ENCODE measurements at regions not wholly inside any gene's neighbourhood (a gene's known extent, or its start where the extent isn't known, plus 50 kb on each side); places are given as distances from the start of the nearest gene placed in this dataset.

DNA sequence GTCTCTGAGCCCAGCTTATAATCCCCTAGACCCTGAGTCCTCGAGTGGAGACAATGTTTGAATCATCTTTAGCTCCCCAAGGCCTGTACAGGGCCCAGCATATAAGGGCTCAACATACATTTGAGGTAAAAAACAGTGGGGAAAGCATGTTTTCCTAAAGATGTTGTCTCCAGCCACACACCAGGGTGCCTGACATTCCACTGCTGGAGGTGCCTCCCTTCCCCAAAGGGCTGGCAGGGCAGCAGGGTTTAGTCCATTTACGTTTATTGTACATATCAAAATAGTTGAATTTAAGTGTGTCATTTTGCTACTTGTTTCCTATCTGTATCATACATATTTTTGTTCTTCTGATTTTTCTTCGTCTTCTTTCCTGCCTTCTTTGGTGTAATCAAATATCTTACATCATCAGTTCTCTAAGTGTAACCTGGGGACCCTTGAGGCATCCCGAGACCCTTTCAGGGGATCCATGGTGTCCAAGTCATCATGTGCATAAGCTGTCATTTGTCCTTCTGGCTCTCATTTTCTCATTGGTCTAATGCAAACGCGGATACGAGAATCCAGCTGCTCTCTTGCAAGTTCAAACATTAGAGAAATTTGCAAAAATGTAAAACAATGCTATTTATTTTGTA is 101.6 kb downstream of the PDGFA start:
- intact Hi-C loops (cut with micrococcal nuclease; ENCODE audit: unreplicated experiment), result no loop called here
- Mint-ChIP-seq H3K4me1 (ENCODE audit: low read depth, unreplicated experiment) (no peaks in the 10 kb centered on the region), H3K27me3 (ENCODE audit: insufficient read depth, unreplicated experiment) (no peaks in the 10 kb centered on the region), H3K36me3 (ENCODE audit: insufficient read depth, unreplicated experiment) (no peaks in the 10 kb centered on the region), H3K9me3 (ENCODE audit: unreplicated experiment) (peaks cover 12% of the 10 kb centered on the region), H3K27ac (ENCODE audit: unreplicated experiment) (no peak overlapping the region), H3K4me3 (ENCODE audit: unreplicated experiment) (no peak overlapping the region)
- POLR2A ChIA-PET, result no interaction called here
- peak in 1 of 2 experiments; percentile 6 for DNase-seq
- Histone ChIP-seq H3K9me3 (peaks cover 11% of the 10 kb centered on the region; the same call in 1 of the 2 replicates), H3K4me3 (ENCODE audit: low read depth, low read length) (no peak overlapping the region), H3K4me1 (no peaks in the 10 kb centered on the region), H3K27me3 (replicated peaks; ENCODE audit: control insufficient read depth, insufficient read depth, low read length) (no peaks in the 10 kb centered on the region), H3K36me3 (ENCODE audit: control insufficient read depth, insufficient read depth, low read length) (no peaks in the 10 kb centered on the region)
- BruUV-seq (replicated peaks), result no TSS peak
- TF ChIP-seq, protein P1, sequence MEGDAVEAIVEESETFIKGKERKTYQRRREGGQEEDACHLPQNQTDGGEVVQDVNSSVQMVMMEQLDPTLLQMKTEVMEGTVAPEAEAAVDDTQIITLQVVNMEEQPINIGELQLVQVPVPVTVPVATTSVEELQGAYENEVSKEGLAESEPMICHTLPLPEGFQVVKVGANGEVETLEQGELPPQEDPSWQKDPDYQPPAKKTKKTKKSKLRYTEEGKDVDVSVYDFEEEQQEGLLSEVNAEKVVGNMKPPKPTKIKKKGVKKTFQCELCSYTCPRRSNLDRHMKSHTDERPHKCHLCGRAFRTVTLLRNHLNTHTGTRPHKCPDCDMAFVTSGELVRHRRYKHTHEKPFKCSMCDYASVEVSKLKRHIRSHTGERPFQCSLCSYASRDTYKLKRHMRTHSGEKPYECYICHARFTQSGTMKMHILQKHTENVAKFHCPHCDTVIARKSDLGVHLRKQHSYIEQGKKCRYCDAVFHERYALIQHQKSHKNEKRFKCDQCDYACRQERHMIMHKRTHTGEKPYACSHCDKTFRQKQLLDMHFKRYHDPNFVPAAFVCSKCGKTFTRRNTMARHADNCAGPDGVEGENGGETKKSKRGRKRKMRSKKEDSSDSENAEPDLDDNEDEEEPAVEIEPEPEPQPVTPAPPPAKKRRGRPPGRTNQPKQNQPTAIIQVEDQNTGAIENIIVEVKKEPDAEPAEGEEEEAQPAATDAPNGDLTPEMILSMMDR (IDR thresholded peaks at IDR 0.05; ENCODE audit: insufficient read depth in 1 of 2, low read depth in 1 of 2, low read length in 1 of 2, severe bottlenecking in 1 of 2, unreplicated experiment in 1 of 2), result no peak
- CTCF ChIA-PET, result no interaction called here

DNA sequence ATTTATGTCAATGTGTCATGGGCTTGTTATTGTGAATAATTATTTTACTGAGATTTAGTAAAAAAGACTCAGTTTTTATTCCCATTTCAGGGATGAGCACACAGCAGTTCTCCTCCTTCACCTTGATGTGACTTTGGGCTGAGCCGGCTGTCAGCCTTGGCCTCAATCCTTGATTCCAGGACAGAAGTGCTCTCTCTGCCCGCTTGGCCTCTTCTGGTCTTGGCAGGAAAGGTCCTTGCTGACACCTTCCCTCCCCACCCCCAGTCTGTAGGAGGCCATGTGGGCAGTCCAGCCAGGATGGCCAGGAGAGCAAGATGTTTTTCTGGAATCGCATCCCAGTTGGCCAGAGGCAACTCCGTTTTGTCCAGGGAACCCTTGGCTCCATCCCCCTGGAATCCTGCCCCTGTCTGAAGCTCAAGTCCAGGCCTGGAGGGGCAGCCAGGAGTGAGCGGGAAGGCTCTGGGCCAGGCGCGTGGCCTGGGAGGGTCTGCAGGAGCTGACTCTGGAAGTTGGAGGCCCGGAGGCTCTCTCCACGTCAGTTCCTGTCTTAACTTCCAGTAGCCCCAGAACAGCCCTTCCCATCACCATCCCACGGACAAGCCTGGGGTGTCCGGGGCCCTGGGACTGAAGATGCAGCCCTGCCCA is 100.9 kb downstream of the PDGFA start:
- Histone ChIP-seq H3K4me3 (ENCODE audit: low read depth, low read length) (no peak overlapping the region), H3K27me3 (replicated peaks; ENCODE audit: control insufficient read depth, insufficient read depth, low read length) (no peaks in the 10 kb centered on the region), H3K36me3 (ENCODE audit: control insufficient read depth, insufficient read depth, low read length) (no peaks in the 10 kb centered on the region), H3K9me3 (peaks cover 11% of the 10 kb centered on the region; the same call in 1 of the 2 replicates), H3K4me1 (no peaks in the 10 kb centered on the region)
- no peaks in the 10 kb centered on the region for H3K4me1 Mint-ChIP-seq (ENCODE audit: low read depth, unreplicated experiment)
- TF ChIP-seq, protein P1 (IDR thresholded peaks at IDR 0.05; ENCODE audit: insufficient read depth in 1 of 2, low read depth in 1 of 2, low read length in 1 of 2, severe bottlenecking in 1 of 2, unreplicated experiment in 1 of 2), result no peak
- no peak overlapping the region for H3K27ac Mint-ChIP-seq (ENCODE audit: unreplicated experiment)
- intact Hi-C loops (cut with micrococcal nuclease; ENCODE audit: unreplicated experiment), result no loop called here
- ChIA-PET CTCF (no interaction called here), POLR2A (no interaction called here)
- H3K27me3 Mint-ChIP-seq (ENCODE audit: insufficient read depth, unreplicated experiment), result no peaks in the 10 kb centered on the region
- no peaks in the 10 kb centered on the region for H3K36me3 Mint-ChIP-seq (ENCODE audit: insufficient read depth, unreplicated experiment)
- BruUV-seq (replicated peaks), result no TSS peak
- no peak overlapping the region for H3K4me3 Mint-ChIP-seq (ENCODE audit: unreplicated experiment)
- peaks cover 12% of the 10 kb centered on the region for H3K9me3 Mint-ChIP-seq (ENCODE audit: unreplicated experiment)
- peak in 1 of 2 experiments; percentile 21 for DNase-seq

DNA sequence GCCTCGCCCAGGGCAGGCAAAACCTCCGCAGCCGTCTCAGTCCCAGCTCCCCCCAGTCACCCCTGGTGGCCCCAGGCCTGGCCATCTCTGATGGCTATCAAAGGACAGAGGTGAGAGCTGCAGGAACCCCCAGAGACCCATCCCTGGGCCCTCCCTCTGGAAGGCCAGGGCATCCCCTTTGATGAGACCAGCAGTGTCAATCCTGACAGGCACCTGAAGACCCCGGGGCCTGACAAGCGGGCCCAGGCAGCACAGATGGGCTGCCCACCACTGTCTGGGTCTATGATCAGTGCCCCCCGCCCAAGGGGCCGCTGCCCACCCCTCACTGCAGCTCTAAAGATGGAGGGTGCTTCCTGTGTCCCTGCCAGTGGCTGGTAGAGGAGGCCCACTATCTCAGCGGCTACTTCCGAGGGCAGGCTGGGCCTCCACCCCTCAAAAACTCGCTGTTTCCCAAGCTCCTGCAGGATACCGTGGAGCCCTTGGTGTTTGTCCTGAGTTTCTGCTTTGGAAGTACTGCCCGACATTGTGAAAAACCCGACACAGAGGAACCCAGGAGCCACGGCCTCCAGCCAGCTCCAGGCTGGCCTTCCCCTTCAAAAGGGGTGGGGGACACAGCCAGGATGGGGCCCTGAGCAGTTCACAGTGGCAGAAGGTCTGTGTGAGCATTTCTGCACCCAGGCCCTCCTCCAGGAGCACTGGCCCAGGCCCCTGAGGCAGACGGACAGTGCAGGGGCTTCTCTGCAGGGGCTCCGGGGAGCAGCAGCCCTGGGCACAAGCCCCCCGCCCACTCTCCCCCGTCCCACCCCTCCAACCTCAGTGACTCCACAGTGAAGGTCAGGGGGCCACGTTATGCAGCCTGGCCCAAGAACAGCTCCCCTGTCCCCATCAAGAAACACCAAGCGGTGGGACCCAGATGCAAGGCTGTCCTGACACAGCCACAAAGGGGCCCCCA is 99.2 kb downstream of the PDGFA start:
- no peaks in the 10 kb centered on the region for H3K4me1 ChIP-seq
- BruUV-seq (replicated peaks), result no TSS peak
- H3K36me3 Mint-ChIP-seq (ENCODE audit: insufficient read depth, unreplicated experiment), result no peaks in the 10 kb centered on the region
- H3K27ac Mint-ChIP-seq (ENCODE audit: unreplicated experiment), result no peak overlapping the region
- peak overlapping the region; percentile 75 for H3K4me3 Mint-ChIP-seq (ENCODE audit: unreplicated experiment)
- no peaks in the 10 kb centered on the region for H3K27me3 ChIP-seq (replicated peaks; ENCODE audit: control insufficient read depth, insufficient read depth, low read length)
- peaks cover 11% of the 10 kb centered on the region; the same call in 1 of the 2 replicates for H3K9me3 ChIP-seq
- TF ChIP-seq, protein P1 (IDR thresholded peaks at IDR 0.05; ENCODE audit: insufficient read depth in 1 of 2, low read depth in 1 of 2, low read length in 1 of 2, severe bottlenecking in 1 of 2, unreplicated experiment in 1 of 2), result no peak
- intact Hi-C loops (cut with micrococcal nuclease; ENCODE audit: unreplicated experiment), result no loop called here
- ChIA-PET POLR2A (interaction anchor here (0.6 to 1.0 kb wide), 2 partner anchors 16 to 85 kb away, joined by 3 read pairs; no protein-coding TSS in a partner anchor), CTCF (interaction anchor here (0.6 kb wide), 1 partner anchor 455 kb away, joined by 5 read pairs; no protein-coding TSS in a partner anchor)
- peaks cover 12% of the 10 kb centered on the region for H3K9me3 Mint-ChIP-seq (ENCODE audit: unreplicated experiment)
- no peaks in the 10 kb centered on the region for H3K4me1 Mint-ChIP-seq (ENCODE audit: low read depth, unreplicated experiment)
- no peak for DNase-seq
- H3K36me3 ChIP-seq (ENCODE audit: control insufficient read depth, insufficient read depth, low read length), result no peaks in the 10 kb centered on the region
- H3K4me3 ChIP-seq (ENCODE audit: low read depth, low read length), result peak overlapping the region; percentile 41
- H3K27me3 Mint-ChIP-seq (ENCODE audit: insufficient read depth, unreplicated experiment), result no peaks in the 10 kb centered on the region
